ENCODE measurements at regions not wholly inside any gene's neighbourhood (a gene's known extent, or its start where the extent isn't known, plus 50 kb on each side); places are given as distances from the start of the nearest gene placed in this dataset.

DNA sequence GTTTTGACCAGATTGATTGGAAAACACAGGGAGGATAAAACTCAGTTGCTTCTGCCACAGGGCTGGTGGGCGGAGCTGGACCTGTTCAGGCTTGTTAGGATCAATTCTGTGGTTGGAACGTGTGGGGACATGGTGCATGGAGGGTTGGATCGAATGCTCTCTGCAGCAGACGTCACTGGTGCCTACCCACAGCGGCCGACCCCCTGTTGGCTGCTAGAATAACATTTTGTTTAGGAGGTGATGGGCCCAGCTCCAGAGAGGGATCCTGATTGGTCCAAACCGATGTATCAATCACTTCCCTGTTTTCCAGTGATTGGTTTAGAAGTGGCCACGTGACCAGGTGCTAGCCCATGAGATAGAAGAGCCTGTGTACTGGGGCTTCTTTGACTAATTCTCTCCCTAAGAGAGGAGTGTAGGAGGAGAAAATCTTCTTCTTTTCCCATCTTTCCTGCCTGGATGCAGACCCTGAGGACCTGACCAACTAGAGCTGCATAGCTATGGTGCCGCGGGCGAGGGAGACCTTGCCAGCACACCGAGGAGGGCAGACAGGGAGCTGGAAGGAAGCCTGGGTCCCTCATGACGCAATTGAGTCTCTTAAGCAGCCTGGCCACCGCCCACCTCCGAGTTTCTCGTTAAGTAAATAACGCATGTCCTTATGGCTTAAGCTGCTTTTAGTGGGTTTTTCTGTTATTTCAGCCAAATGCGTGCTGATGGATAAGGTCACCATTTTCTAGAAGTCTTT, 163.5 kb downstream of the AACS start:
- TF ChIP-seq, protein P1, sequence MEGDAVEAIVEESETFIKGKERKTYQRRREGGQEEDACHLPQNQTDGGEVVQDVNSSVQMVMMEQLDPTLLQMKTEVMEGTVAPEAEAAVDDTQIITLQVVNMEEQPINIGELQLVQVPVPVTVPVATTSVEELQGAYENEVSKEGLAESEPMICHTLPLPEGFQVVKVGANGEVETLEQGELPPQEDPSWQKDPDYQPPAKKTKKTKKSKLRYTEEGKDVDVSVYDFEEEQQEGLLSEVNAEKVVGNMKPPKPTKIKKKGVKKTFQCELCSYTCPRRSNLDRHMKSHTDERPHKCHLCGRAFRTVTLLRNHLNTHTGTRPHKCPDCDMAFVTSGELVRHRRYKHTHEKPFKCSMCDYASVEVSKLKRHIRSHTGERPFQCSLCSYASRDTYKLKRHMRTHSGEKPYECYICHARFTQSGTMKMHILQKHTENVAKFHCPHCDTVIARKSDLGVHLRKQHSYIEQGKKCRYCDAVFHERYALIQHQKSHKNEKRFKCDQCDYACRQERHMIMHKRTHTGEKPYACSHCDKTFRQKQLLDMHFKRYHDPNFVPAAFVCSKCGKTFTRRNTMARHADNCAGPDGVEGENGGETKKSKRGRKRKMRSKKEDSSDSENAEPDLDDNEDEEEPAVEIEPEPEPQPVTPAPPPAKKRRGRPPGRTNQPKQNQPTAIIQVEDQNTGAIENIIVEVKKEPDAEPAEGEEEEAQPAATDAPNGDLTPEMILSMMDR (IDR thresholded peaks at IDR 0.05; ENCODE audit: poor library complexity, severe bottlenecking) = no peak
- no peak for TF ChIP-seq POLR2AphosphoS5 (IDR thresholded peaks at IDR 0.05)
